Suprapubic skin (tissue), 4 donors: ENCODE measurements at regions not wholly inside any gene's neighbourhood (a gene's known extent, or its start where the extent isn't known, plus 50 kb on each side); places are given as distances from the start of the nearest gene placed in this dataset.

Experiments used
- CTCF ChIP-seq, 2 donors: fragments of 200-600 bp in 1 of 2; fragments of 450-650 bp in 1 of 2; sonication (generic) in 1 of 2; IDR thresholded peaks; one replicate each; pipeline ENCODE4 v1.5.1; 2016 to 2019; ENCODE audit warnings: antibody characterized with exemption in 2 of 2, mild to moderate bottlenecking in 1 of 2, moderate library complexity in 1 of 2
- EP300 ChIP-seq: sonication (generic); formaldehyde crosslinking; IDR thresholded peaks from one replicate; pipeline ENCODE4 v1.6.1; 2017; ENCODE audit warnings: antibody characterized with exemption
- POLR2A ChIP-seq, 2 donors: fragments of 450-650 bp; IDR thresholded peaks; one replicate each; pipeline ENCODE4 v1.6.1; 2017; ENCODE audit warnings: antibody characterized with exemption in 2 of 2, mild to moderate bottlenecking in 2 of 2, moderate library complexity in 2 of 2
- POLR2AphosphoS5 ChIP-seq, 3 donors: sonication (generic); formaldehyde crosslinking; IDR thresholded peaks; one replicate each; pipeline ENCODE4 v1.6.1; 2017; ENCODE audit warnings: antibody characterized with exemption in 3 of 3

GRCh38 chr1:221912230-221912629 is 170.3 kb upstream of the DUSP10 start:
- no peak for TF ChIP-seq POLR2A (IDR thresholded peaks at IDR 0.05)
- no peak for TF ChIP-seq CTCF (IDR thresholded peaks at IDR 0.05)
- TF ChIP-seq POLR2AphosphoS5 (IDR thresholded peaks at IDR 0.05): no peak
- TF ChIP-seq EP300: no peak
